Neuron (in vitro differentiated cells): ENCODE measurements at regions not wholly inside any gene's neighbourhood (a gene's known extent, or its start where the extent isn't known, plus 50 kb on each side); places are given as distances from the start of the nearest gene placed in this dataset.

Experiments used
- H2AFZ ChIP-seq: one replicate; pipeline ENCODE4 v1.6.1; 2013; ENCODE audit warnings: low read depth, mild to moderate bottlenecking, inconsistent platforms, low read length, moderate library complexity
- H3K27me3 ChIP-seq: one replicate; pipeline ENCODE4 v1.6.1; 2013; ENCODE audit warnings: low read length; ENCODE audit not compliant: insufficient read depth
- H3K36me3 ChIP-seq: one replicate; pipeline ENCODE4 v1.6.1; 2013; ENCODE audit warnings: low read length; ENCODE audit not compliant: insufficient read depth
- H3K4me1 ChIP-seq: one replicate; pipeline ENCODE4 v1.6.1; 2013; ENCODE audit warnings: low read length; ENCODE audit not compliant: insufficient read depth
- H3K4me3 ChIP-seq: 2 replicates; pipeline ENCODE4 v1.5.1; 2013; ENCODE audit warnings: mild to moderate bottlenecking, low read length, moderate library complexity
- H3K9me3 ChIP-seq: one replicate; pipeline ENCODE4 v1.6.1; 2013; ENCODE audit warnings: low read length

DNA sequence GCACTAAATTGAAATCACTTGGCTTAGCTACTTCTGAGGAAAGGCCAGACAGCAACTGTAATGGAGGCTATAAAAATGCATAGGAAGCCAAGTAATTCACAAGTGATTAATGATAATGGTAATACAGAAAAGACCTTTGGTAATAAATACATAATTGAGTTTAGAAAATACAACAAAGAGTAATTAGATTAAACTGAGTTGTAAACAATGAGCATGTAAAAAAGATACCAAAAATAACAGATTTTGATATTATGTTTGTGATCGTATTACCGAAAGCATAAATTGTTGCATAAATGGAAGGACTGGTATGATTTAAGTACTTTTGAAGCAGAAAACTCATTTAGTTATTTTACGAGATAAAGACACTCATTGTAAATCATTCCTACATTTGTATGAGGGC lies 556.7 kb upstream of the TMPRSS15 start:
- Histone ChIP-seq H3K27me3 (no peaks in the 10 kb centered on the region), H3K4me1 (no peaks in the 10 kb centered on the region), H3K9me3 (no peaks in the 10 kb centered on the region), H2AFZ (no peak overlapping the region), H3K36me3 (no peaks in the 10 kb centered on the region), H3K4me3 (no peak overlapping the region)

DNA sequence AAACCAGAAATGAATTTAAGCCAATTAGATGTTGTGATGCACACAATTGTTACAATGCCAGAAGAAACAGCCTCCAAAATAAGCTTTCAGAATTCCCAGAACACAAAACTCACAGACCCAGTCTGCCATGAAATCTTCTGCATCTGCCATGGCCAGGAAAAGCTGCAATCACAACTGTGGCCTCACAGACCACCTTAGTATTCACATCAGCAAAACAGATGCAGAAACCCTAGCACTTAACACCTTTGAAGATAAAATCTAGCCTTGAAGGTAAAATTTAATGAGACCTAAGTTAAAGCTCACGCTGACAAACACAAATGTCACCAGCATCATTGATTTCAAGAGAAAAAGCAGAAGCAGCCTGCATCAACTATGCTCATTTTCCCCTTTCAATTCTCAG lies 566.8 kb upstream of the TMPRSS15 start:
- H3K4me3 ChIP-seq: no peak overlapping the region
- H3K27me3 ChIP-seq: no peaks in the 10 kb centered on the region
- no peaks in the 10 kb centered on the region for H3K36me3 ChIP-seq
- no peaks in the 10 kb centered on the region for H3K4me1 ChIP-seq
- H2AFZ ChIP-seq: no peak overlapping the region
- H3K9me3 ChIP-seq: no peaks in the 10 kb centered on the region

DNA sequence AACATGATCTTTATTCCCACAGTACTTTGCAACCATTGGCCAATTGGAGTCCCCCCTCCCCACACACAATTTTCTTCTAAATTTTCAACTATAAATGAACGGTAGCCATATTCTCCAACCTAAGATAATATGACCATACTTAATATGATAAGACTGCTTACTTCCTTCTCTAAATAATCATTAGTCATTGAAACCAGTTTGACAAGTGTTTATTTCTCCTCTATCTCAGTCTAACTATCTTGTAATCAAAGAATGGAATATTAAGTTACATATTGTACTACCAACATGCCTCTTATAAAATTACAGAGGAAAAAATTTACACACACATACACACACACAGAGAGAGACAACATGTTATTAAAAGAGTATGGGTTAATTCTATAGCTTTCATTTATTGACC lies 567.4 kb upstream of the TMPRSS15 start:
- Histone ChIP-seq H3K36me3 (no peaks in the 10 kb centered on the region), H3K4me3 (no peak overlapping the region), H2AFZ (no peak overlapping the region), H3K9me3 (no peaks in the 10 kb centered on the region), H3K4me1 (no peaks in the 10 kb centered on the region), H3K27me3 (no peaks in the 10 kb centered on the region)

DNA sequence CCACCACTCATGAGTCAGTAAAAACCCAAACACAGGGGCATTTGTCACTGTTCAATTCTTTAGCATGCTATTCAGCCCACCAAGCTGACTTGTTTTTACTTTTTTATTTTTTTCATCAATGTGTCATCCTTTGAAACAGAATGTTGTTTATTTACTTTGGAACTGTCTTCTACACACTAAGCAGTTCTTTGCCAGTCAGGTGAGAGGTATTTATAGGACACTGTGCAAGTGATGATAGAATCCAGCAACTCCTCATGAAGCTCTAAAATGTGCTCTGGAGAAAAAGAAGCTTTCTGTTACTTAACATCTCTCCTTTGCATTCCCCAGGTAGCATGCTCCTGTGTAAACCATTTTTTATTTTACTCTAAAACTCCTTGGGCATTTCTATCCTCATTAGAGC lies 582.0 kb upstream of the TMPRSS15 start:
- Histone ChIP-seq H3K4me3 (no peak overlapping the region), H3K27me3 (no peaks in the 10 kb centered on the region), H3K4me1 (no peaks in the 10 kb centered on the region), H2AFZ (no peak overlapping the region), H3K9me3 (no peaks in the 10 kb centered on the region), H3K36me3 (no peaks in the 10 kb centered on the region)

DNA sequence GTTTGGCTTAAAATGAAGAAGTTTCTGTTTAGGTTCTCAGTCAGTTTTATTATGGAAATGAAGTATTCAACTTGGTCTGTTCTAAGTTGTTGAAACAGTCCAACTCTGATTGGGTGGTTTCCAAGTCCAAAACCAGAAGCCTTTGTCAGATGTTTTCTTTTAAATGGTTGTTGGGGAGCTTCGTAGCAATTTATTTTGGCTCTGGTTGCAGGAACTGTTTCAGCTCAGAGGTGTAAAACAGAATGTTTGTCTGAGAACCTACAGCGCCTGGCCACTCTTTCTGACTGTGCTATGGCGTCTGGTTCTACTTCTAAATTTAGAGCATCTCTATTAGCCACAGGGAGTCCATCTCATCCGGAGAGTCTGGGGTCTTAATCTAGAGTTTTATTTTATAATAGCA lies 582.6 kb upstream of the TMPRSS15 start:
- no peaks in the 10 kb centered on the region for H3K4me1 ChIP-seq
- H2AFZ ChIP-seq: no peak overlapping the region
- H3K36me3 ChIP-seq: no peaks in the 10 kb centered on the region
- H3K9me3 ChIP-seq: no peaks in the 10 kb centered on the region
- no peak overlapping the region for H3K4me3 ChIP-seq
- H3K27me3 ChIP-seq: no peaks in the 10 kb centered on the region

DNA sequence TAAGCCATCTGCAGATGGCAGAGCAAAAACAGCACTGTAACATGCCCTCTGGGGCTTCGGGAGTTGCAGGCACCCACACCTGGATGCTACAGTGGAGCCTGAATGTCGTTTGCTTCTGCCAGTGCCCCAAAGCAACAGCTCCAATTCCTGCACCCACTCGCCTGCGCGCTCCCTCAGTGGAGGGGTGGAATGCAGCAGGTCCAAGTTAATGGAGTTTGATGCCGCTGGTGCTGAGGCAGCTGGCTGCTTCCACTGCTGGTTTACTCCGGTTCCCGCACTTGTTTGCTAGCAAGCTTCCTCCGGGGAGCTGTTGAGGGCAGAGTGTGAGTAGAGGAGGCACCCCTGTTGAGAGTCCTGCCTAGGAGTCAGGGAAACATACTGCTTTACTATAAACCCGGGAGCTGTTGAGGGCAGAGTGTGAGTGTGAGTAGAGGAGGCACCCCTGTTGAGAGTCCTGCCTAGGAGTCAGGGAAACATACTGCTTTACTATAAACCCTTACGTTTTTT lies 584.0 kb upstream of the TMPRSS15 start:
- Histone ChIP-seq H3K9me3 (no peaks in the 10 kb centered on the region), H3K27me3 (no peaks in the 10 kb centered on the region), H3K36me3 (no peaks in the 10 kb centered on the region), H3K4me3 (no peak overlapping the region), H3K4me1 (no peaks in the 10 kb centered on the region), H2AFZ (no peak overlapping the region)

DNA sequence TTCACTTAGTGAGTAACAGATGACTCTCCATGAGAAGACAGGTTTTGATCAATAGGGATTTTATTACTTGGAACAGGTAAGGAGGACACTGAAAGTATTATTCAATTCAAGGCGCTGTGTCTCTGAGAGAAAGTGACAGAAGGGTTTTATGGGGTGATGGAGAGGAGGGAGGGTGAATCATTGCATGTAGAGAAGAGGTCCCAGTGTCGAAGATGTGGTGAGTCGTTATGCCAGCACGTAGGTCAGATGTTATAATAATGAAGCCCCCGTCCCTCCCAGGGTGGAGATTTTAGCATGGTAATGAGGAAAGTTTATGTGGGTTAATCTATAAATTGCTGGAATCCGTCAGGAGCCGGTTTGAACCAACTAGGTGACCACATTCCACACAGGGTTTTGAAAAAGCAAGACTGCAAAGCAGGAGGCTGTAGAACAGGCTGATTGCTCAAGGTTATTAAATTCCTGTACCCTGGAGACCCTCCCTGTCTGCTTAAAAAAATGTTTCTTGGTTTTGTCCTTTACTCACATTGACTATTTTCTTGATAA lies 586.4 kb upstream of the TMPRSS15 start:
- H3K27me3 ChIP-seq: no peaks in the 10 kb centered on the region
- H2AFZ ChIP-seq: no peak overlapping the region
- H3K4me1 ChIP-seq: no peaks in the 10 kb centered on the region
- no peaks in the 10 kb centered on the region for H3K36me3 ChIP-seq
- no peak overlapping the region for H3K4me3 ChIP-seq
- H3K9me3 ChIP-seq: no peaks in the 10 kb centered on the region

DNA sequence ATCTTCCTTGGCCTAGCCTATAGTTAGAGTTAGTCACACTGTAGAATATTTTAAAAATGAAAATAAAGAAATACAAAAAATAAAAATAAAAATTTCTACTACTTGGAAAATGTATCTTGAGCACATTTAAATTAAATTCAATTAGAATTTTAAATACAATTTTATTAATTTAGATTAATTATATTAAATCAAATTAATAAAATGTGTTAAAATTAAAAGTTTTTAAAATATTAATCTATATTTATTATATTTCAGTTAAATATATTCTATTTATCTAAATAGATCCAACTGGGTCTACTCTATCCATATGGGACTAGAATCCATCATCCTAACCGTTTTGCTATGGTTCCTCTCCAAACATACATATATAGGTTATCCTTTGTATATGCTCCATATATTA lies 588.3 kb upstream of the TMPRSS15 start:
- Histone ChIP-seq H3K4me3 (no peak overlapping the region), H3K4me1 (no peaks in the 10 kb centered on the region), H3K9me3 (no peaks in the 10 kb centered on the region), H3K27me3 (no peaks in the 10 kb centered on the region), H3K36me3 (no peaks in the 10 kb centered on the region), H2AFZ (no peak overlapping the region)

DNA sequence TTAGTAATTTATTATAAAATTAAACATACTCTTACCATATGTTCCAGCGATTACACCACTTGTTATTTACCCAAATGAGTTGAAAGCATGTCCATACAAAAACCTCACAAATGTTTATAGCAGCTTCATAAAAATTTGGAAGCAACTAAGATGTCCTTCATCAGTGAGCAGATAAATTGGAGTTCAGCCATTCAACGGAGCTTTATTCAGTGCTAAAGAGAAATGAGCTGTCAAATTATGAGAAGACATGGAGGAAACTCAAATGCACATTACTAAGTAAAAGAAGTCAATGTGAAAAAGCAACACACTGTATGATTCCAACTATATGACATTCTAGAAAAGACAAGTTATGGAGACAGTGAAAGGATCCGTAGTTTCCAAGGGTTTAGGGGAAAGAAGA lies 606.7 kb upstream of the TMPRSS15 start:
- no peak overlapping the region for H2AFZ ChIP-seq
- no peaks in the 10 kb centered on the region for H3K4me1 ChIP-seq
- no peaks in the 10 kb centered on the region for H3K9me3 ChIP-seq
- no peaks in the 10 kb centered on the region for H3K27me3 ChIP-seq
- H3K4me3 ChIP-seq: no peak overlapping the region
- no peaks in the 10 kb centered on the region for H3K36me3 ChIP-seq

DNA sequence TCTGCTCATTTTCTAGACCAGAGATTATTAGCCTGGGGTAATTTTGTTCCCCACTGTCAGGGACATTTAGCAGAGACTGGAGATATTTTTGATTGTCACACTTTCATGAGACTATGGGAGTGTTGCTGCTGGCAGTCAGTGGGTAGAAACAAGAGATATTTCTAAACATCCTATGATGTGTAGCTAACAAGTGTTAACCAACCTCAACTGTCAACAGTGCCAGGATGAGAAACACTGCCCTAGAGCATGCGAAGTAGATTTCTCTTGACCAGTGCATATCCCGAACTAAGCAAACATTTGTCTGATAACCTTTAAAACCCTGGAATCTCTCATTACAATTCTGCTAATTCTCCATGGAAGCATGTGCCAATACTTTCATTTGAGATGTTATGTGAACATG lies 607.4 kb upstream of the TMPRSS15 start:
- no peaks in the 10 kb centered on the region for H3K27me3 ChIP-seq
- no peaks in the 10 kb centered on the region for H3K9me3 ChIP-seq
- H3K4me3 ChIP-seq: no peak overlapping the region
- H3K36me3 ChIP-seq: no peaks in the 10 kb centered on the region
- H3K4me1 ChIP-seq: no peaks in the 10 kb centered on the region
- no peak overlapping the region for H2AFZ ChIP-seq

DNA sequence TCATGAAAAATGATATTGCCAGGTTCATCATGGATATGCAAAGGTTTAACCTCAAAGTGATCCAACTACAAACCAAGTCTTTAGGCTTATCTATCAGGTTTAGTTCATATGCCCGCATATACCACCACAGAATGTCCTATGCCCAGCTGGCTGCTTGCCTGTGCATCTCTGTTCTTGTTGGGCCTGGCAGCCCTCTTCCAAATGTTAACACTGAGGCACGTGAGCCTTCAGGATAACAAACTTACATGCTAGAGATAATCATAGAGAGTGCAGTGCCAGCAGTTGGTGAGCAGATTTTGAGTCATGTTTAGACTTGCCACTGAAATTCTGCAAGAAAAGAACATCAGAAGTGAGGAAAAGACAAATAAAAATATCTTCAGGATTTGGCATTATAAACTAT lies 607.9 kb upstream of the TMPRSS15 start:
- H3K27me3 ChIP-seq: no peaks in the 10 kb centered on the region
- H2AFZ ChIP-seq: no peak overlapping the region
- H3K9me3 ChIP-seq: no peaks in the 10 kb centered on the region
- H3K4me3 ChIP-seq: no peak overlapping the region
- no peaks in the 10 kb centered on the region for H3K4me1 ChIP-seq
- no peaks in the 10 kb centered on the region for H3K36me3 ChIP-seq

DNA sequence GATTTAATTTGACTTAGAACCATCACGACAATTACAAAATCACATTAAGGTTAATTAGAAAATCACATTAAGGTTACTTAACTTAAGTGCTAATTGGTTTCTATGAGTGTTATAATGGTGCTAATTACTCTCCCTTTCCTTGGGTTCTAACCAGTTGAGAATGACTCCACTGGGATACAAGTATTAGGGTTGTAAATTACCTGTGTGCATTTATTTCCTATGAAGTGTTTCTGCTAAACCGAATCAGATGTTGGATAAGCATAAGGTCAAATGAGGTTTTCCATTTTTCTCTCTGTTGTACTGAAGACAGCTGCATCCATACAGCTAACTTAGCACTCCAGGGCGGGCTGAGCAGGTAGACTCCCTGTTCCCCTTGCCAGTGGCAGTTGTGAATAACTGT lies 610.3 kb upstream of the TMPRSS15 start:
- H3K9me3 ChIP-seq: no peaks in the 10 kb centered on the region
- H3K4me1 ChIP-seq: no peaks in the 10 kb centered on the region
- no peak overlapping the region for H3K4me3 ChIP-seq
- H3K36me3 ChIP-seq: no peaks in the 10 kb centered on the region
- no peaks in the 10 kb centered on the region for H3K27me3 ChIP-seq
- no peak overlapping the region for H2AFZ ChIP-seq

DNA sequence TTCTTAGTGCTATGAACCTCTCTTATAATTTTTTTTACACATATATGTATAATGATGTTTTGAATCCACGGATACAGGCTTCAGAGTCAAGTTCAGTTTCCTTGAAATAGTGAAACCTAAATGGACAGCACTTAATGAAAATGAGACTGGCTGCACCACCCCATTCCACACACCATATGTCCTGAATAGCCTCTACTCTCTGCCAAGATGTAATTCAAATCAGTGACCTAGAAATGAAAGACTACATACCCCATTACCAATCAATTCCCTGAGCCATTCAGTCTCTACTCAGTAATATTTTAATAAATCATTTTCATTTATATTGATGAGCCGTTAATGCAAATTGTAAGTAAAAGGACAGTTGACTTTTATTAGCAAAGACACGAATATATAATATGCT lies 614.9 kb upstream of the TMPRSS15 start:
- Histone ChIP-seq H3K4me1 (no peaks in the 10 kb centered on the region), H3K36me3 (no peaks in the 10 kb centered on the region), H2AFZ (no peak overlapping the region), H3K4me3 (no peak overlapping the region), H3K27me3 (no peaks in the 10 kb centered on the region), H3K9me3 (no peaks in the 10 kb centered on the region)

DNA sequence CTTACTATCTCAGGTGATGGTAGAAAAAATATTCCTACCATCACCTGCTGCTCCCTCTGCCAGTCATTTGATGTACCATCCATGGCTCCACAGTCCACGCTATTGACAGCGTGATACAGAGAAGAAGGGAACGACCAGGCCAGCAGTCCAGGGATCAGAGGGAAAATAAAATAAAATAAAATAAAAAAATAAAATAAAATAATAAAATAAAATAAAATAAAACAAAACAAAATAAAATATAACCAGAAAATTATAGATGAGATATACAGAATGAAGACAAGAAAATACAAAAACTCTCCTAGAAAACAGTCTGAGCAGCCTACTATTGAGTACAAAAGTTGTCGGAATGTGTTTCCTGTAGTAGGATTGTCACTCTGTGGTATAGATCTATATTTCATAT lies 619.4 kb upstream of the TMPRSS15 start:
- H3K4me3 ChIP-seq: no peak overlapping the region
- no peak overlapping the region for H2AFZ ChIP-seq
- H3K27me3 ChIP-seq: no peaks in the 10 kb centered on the region
- no peaks in the 10 kb centered on the region for H3K4me1 ChIP-seq
- no peaks in the 10 kb centered on the region for H3K36me3 ChIP-seq
- no peaks in the 10 kb centered on the region for H3K9me3 ChIP-seq
